Esophagus muscularis mucosa (tissue), 4 donors: ENCODE measurements at regions not wholly inside any gene's neighbourhood (a gene's known extent, or its start where the extent isn't known, plus 50 kb on each side); places are given as distances from the start of the nearest gene placed in this dataset.

Experiments
- CTCF ChIP-seq, 3 experiments: fragments of 200-600 bp in 2 of 3; fragments of 450-650 bp in 1 of 3; sonication (generic) in 2 of 3; IDR thresholded peaks; one replicate each; pipeline ENCODE4 v1.5.1; 2017 to 2019; ENCODE audit warnings: antibody characterized with exemption in 3 of 3, mild to moderate bottlenecking in 2 of 3, moderate library complexity in 1 of 3
- EP300 ChIP-seq: sonication (generic); formaldehyde crosslinking; IDR thresholded peaks from one replicate; pipeline ENCODE4 v1.6.1; 2017; ENCODE audit warnings: antibody characterized with exemption
- POLR2A ChIP-seq: fragments of 450-650 bp; IDR thresholded peaks from one replicate; pipeline ENCODE4 v1.6.1; 2017; ENCODE audit warnings: antibody characterized with exemption, moderate library complexity, mild to moderate bottlenecking, low read depth

DNA sequence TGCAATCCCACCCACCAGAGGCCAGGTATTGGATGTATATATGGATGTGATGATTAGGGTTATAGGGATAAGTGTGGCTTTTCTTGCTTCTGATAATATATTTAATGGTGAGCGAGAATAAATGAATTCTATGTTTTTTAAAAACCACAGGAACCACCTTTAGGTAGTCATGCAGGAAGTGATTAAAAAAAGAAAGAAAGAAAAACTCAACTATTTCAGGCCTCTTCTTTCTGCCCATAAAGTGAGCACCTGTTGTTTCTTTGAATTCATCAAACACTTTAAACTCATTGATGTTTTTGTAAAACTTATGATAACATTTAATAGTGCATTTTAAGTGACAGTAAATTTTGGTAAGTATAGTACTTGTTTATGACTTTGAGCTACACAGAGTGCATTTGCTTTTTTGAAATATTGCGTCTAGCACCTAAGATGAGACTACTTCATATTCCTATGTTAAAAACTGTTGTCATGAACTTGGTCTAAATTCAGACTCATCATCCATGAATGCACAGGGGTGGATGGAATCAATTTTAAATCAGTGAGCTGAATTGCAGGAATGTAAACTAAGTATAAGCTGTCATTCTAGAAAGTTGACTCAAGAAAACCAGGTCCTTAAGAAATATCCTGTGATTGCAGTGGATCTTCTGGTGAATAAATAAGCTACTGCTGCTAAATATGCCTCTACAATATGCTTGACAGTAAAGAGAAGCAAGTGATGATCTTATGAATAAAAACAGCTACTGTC, 764.4 kb upstream of the NECTIN3 start:
- no peak for TF ChIP-seq CTCF (IDR thresholded peaks at IDR 0.05)
- no peak for TF ChIP-seq EP300
- TF ChIP-seq POLR2A = no peak
